ENCODE measurements at regions not wholly inside any gene's neighbourhood (a gene's known extent, or its start where the extent isn't known, plus 50 kb on each side); places are given as distances from the start of the nearest gene placed in this dataset.

- ChIA-PET CTCF (interaction anchor here (0.6 kb wide), 2 partner anchors 166 to 206 kb away, joined by 4 read pairs; no protein-coding TSS in a partner anchor), POLR2A (interaction anchor here (0.7 to 1.0 kb wide), 4 partner anchors 10 to 425 kb away, joined by 3 read pairs; no protein-coding TSS in a partner anchor)
Observed at GRCh38 chr7:42314696-42315095, 77.7 kb upstream of the GLI3 start.

GRCh38 chr7:42311195-42311594 is 74.2 kb upstream of the GLI3 start:
- Mint-ChIP-seq H3K9me3 (ENCODE audit: unreplicated experiment) (peaks cover 31% of the 10 kb centered on the region), H3K4me3 (ENCODE audit: unreplicated experiment) (no peak overlapping the region), H3K36me3 (ENCODE audit: insufficient read depth, unreplicated experiment) (no peaks in the 10 kb centered on the region), H3K4me1 (ENCODE audit: insufficient read depth, unreplicated experiment) (peaks cover 6% of the 10 kb centered on the region), H3K27me3 (ENCODE audit: insufficient read depth, unreplicated experiment) (no peaks in the 10 kb centered on the region), H3K27ac (ENCODE audit: low read depth, unreplicated experiment) (no peak overlapping the region)
- ChIA-PET POLR2A (interaction anchor here (0.6 to 1.3 kb wide), 3 partner anchors 9 to 294 kb away, joined by 3 read pairs; no protein-coding TSS in a partner anchor), CTCF (interaction anchor here (0.5 to 0.7 kb wide), 2 partner anchors 323 to 369 kb away, joined by 3 to 4 read pairs; no protein-coding TSS in a partner anchor)
- BruUV-seq (replicated peaks) = no TSS peak
- DNase-seq (ENCODE audit: unreplicated experiment) = no peak
- no peak for TF ChIP-seq CTCF (IDR thresholded peaks at IDR 0.05; ENCODE audit: unreplicated experiment)
- intact Hi-C loops (cut with micrococcal nuclease) = no loop called here

More at GRCh38 chr7:42314696-42315095, 77.7 kb upstream of the GLI3 start:
- intact Hi-C loops (cut with micrococcal nuclease) = no loop called here
- Mint-ChIP-seq H3K36me3 (ENCODE audit: insufficient read depth, unreplicated experiment) (no peaks in the 10 kb centered on the region), H3K4me1 (ENCODE audit: insufficient read depth, unreplicated experiment) (peaks cover 12% of the 10 kb centered on the region), H3K9me3 (ENCODE audit: unreplicated experiment) (peaks cover 18% of the 10 kb centered on the region), H3K27ac (ENCODE audit: low read depth, unreplicated experiment) (no peak overlapping the region), H3K4me3 (ENCODE audit: unreplicated experiment) (no peak overlapping the region), H3K27me3 (ENCODE audit: insufficient read depth, unreplicated experiment) (no peaks in the 10 kb centered on the region)
- TF ChIP-seq CTCF (IDR thresholded peaks at IDR 0.05; ENCODE audit: unreplicated experiment) = no peak
- BruUV-seq (replicated peaks) = no TSS peak
- no peak for DNase-seq (ENCODE audit: unreplicated experiment)

- ChIA-PET POLR2A (interaction anchor here (0.6 to 4.6 kb wide), 17 partner anchors 10 to 777 kb away, joined by 3 to 23 read pairs (median 4); no protein-coding TSS in a partner anchor), CTCF (interaction anchor here (0.6 to 1.9 kb wide), 6 partner anchors 10 to 301 kb away, joined by 3 to 13 read pairs (median 5); no protein-coding TSS in a partner anchor)
- Mint-ChIP-seq H3K4me3 (ENCODE audit: unreplicated experiment) (peak overlapping the region; percentile 70), H3K27me3 (ENCODE audit: insufficient read depth, unreplicated experiment) (no peaks in the 10 kb centered on the region), H3K9me3 (ENCODE audit: unreplicated experiment) (no peaks in the 10 kb centered on the region), H3K4me1 (ENCODE audit: insufficient read depth, unreplicated experiment) (peaks cover 28% of the 10 kb centered on the region), H3K36me3 (ENCODE audit: insufficient read depth, unreplicated experiment) (no peaks in the 10 kb centered on the region), H3K27ac (ENCODE audit: low read depth, unreplicated experiment) (peak overlapping the region; percentile 92)
- TF ChIP-seq CTCF (IDR thresholded peaks at IDR 0.05; ENCODE audit: unreplicated experiment) = no peak
- BruUV-seq (replicated peaks) = no TSS peak
- intact Hi-C loops (cut with micrococcal nuclease) = no loop called here
- peak; percentile 97 for DNase-seq (ENCODE audit: unreplicated experiment)
Observed at GRCh38 chr7:42292991-42293521, 56.0 kb upstream of the GLI3 start.

GRCh38 chr7:42289473-42289872 is 52.5 kb upstream of the GLI3 start:
- no peak for DNase-seq (ENCODE audit: unreplicated experiment)
- Mint-ChIP-seq H3K4me3 (ENCODE audit: unreplicated experiment) (no peak overlapping the region), H3K36me3 (ENCODE audit: insufficient read depth, unreplicated experiment) (no peaks in the 10 kb centered on the region), H3K4me1 (ENCODE audit: insufficient read depth, unreplicated experiment) (peaks cover 33% of the 10 kb centered on the region), H3K27ac (ENCODE audit: low read depth, unreplicated experiment) (no peak overlapping the region), H3K9me3 (ENCODE audit: unreplicated experiment) (no peaks in the 10 kb centered on the region), H3K27me3 (ENCODE audit: insufficient read depth, unreplicated experiment) (no peaks in the 10 kb centered on the region)
- ChIA-PET CTCF (interaction anchor here (1.6 kb wide), 1 partner anchor 347 kb away, joined by 4 read pairs; no protein-coding TSS in a partner anchor), POLR2A (no interaction called here)
- no TSS peak for BruUV-seq (replicated peaks)
- intact Hi-C loops (cut with micrococcal nuclease) = no loop called here
- no peak for TF ChIP-seq CTCF (IDR thresholded peaks at IDR 0.05; ENCODE audit: unreplicated experiment)
